HG03565 (cell line): ENCODE measurements at regions not wholly inside any gene's neighbourhood (a gene's known extent, or its start where the extent isn't known, plus 50 kb on each side); places are given as distances from the start of the nearest gene placed in this dataset.

Experiments
- ATAC-seq: cut with Tn5 transposase; IDR thresholded peaks from one replicate; pipeline ENCODE4 v1.9.1; 2021; ENCODE audit warnings: mild to moderate bottlenecking, moderate library complexity; ENCODE audit not compliant: unreplicated experiment

- ATAC-seq = no peak
Measured at GRCh38 chr3:117954131-117954530, 1080.5 kb downstream of the IGSF11 start.

GRCh38 chr3:117955196-117955595 lies 1079.5 kb downstream of the IGSF11 start:
- ATAC-seq = no peak

GRCh38 chr3:117958027-117958426 lies 1076.6 kb downstream of the IGSF11 start:
- ATAC-seq = no peak

GRCh38 chr3:117962750-117963149 lies 1071.9 kb downstream of the IGSF11 start:
- no peak for ATAC-seq

- ATAC-seq = no peak
Measured at GRCh38 chr3:117963858-117964257, 1070.8 kb downstream of the IGSF11 start.

DNA sequence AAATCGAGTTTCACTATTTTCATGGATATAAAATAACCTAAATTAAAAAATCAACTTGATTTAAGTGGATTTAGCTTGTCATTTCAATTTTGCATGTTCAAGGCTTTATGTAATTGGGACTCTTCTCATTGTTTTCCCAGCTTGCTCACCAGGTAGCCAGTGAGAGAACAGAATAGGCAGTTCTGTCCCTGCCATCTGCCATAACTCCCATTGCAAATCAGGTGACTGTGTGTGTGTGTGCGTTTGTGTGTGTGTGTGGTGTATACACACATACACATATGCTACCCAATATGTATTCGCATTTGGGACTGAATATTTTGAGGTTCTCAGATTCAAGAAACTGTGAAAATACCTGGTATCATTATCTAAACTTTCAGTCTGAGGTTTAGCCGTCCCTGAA lies 1069.8 kb downstream of the IGSF11 start:
- ATAC-seq = no peak

DNA sequence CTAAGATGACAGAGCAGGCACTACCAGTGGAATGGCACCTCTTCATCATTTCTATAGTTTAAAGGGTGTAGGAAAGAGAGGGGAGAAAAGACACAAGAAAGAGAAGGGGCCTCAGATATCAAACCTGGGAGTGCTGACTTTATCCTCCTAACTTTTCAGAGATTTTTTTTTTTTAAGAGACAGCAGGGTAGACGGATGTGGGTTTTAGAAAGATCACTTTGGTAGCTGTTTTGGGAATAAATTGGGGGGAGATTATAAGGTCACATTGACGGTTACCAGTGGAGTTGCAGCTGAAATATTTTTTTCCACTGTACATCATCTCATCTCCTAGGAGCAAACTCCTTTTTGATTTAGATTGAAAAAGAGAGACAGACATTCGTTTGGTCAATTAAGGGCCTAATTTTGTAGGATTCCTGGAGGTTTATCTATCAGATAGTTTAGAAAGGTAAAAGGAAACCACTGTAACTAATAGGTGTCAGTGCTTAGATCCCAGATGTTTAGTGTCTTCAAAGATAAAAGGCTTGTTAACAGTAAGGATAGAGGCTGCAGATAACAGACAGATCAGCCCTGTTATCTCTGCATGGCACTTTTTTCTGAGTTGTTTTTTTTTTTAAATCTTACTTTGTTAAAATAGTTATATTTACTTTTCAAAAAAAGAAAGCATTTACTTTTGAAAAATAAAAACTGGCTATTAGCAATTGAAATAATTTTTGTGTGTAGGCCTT lies 1057.0 kb downstream of the IGSF11 start:
- no peak for ATAC-seq

DNA sequence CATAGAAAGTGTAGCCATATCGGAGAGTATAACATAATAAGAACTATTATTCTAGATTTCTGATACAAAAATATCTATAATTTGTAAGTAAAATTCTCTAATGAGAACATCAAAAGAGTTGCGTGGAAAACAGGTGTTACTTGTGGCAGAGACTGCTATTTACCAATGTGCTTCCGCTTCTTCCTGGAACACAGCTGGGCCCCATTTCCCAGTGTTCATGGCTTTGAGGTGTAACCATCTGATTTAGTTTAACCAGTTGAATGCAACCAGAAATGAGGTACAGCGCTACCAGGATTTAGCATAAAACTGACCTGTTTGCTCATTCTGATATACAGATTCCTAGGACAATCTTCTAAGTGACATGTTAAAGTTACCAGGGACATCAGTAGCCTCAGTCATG lies 1055.2 kb downstream of the IGSF11 start:
- ATAC-seq = no peak

DNA sequence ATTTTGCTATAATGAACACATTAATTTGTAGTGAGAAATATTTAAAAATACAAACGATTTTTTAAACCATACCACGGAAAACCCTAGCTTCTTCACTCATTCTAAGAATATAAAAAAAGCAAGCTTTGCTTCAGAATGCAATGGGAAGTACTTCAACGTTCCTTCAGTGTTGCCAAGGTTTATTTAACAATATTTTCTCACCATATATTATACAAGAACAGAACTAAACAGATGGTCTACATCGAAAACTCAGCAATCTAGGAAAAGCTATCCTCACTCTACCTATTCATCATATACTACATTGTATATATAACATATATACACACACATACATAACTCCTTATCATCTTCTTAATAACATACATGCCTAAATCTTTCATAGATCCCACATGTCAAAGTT lies 1047.4 kb downstream of the IGSF11 start:
- ATAC-seq = no peak

DNA sequence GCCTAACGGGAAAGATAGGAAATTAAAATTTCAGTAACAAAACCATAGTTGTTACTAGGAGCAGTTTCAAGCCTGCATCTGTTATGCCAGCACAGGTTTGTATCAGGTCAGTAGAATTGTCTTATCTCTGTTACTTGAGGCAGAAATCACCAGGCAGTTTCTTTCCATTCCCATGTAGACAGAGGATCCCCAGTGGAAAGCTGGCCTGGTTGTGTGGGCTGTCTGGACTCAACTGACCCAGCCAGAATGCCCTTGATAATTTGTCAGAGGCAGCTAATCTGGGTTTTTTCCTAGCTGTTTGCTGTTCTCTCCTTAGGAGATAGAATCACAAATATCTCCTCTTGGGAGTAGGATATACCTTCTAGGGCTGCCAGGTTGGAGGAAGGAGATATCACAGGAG lies 1044.7 kb downstream of the IGSF11 start:
- no peak for ATAC-seq

DNA sequence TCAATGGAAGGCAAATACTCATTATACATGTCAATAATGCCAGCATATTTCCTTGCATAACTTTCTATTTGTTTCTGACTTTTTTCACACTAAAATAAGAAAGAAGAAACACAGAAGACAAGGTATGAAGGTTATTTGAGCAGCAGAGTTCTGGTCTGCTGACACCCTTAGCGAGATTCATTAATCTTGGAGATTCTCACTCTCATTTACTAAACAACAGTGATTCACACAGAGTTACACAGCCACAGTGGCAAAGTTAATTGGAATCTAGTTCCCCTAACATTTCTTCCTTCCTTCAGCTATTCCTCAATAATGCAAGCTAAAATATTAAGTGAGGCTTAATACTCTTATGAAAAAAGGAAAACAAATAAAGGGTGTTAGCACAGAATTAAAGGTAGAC lies 1044.0 kb downstream of the IGSF11 start:
- no peak for ATAC-seq

DNA sequence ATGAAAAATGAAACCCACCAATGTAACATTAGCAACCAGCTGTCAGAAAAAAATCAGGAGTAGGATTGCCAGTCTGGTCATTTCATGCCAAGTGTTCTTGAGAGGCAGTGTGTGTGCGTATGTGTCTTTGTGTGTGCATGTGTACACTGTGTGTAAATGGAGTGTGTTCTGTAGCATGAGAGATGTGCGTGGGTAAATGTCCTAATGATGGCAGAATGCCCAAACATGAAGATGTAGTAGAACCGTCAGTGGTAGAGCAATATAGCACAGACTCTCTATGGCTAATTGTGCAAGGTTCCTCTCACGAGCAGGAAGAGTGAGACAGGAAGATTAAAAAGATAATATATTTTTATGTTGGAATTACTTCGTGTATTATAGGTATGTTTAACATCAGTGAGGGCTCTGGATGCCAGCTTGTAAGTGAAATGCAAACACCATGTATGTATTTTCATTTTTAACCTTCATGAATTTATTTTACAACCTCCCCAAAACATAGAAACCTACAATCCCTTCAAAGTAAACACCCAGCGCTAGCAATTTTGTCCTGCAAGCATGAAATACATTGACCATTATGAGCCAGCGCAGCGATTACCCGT lies 1038.7 kb downstream of the IGSF11 start:
- no peak for ATAC-seq

GRCh38 chr3:117997201-117998049 lies 1037.2 kb downstream of the IGSF11 start:
- ATAC-seq = peak; percentile 97

- ATAC-seq = no peak
Measured at GRCh38 chr3:117998071-117998470, 1036.6 kb downstream of the IGSF11 start.

- no peak for ATAC-seq
Measured at GRCh38 chr3:118000219-118000618, 1034.4 kb downstream of the IGSF11 start.

GRCh38 chr3:118001380-118001779 lies 1033.3 kb downstream of the IGSF11 start:
- no peak for ATAC-seq

GRCh38 chr3:118011910-118012309 lies 1022.7 kb downstream of the IGSF11 start:
- ATAC-seq = no peak

DNA sequence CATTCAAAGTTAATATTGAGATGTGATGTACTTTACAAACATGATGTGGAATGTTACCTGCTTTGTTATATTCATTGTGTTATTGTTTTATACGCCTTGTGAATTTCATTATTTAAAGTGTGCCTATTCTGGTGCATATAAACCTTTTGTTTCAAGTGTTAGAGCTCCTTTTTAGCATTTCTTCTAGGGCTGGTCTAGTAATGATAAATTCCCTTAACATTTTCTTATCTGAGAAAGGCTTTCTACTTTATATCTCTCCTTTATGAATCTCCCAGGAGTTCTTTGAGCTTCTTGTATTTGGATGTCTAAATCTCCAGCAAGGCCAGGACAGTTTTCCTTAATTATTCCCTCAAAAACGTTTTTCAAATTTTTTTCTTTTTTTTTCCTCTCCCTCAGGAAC lies 1005.6 kb downstream of the IGSF11 start:
- no peak for ATAC-seq

GRCh38 chr3:118036215-118036614 lies 998.4 kb downstream of the IGSF11 start:
- ATAC-seq = no peak

DNA sequence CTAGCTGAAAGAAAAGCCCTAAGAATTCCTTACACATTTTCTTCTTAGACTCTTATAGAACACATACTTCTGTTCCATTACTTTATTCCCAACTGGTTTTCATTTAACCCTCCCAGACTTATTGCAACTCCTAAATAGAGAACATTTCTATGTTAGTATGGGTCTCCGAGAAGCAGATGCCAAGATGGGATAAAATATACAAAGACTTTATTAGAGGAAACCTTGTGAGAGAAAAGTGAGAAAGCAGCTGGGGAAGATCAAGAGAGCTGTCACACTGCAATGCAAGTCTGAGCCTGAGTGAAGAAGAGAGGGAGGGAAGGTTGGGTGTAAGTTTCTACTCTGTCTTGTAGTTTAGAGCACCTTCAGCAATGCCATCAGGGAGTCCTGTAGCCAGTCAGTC lies 979.3 kb downstream of the IGSF11 start:
- ATAC-seq = no peak

- no peak for ATAC-seq
Measured at GRCh38 chr3:118057086-118057485, 977.6 kb downstream of the IGSF11 start.

- ATAC-seq = no peak
Measured at GRCh38 chr3:118059096-118059495, 975.5 kb downstream of the IGSF11 start.
